ENCODE measurements at regions not wholly inside any gene's neighbourhood (a gene's known extent, or its start where the extent isn't known, plus 50 kb on each side); places are given as distances from the start of the nearest gene placed in this dataset.

- H3K4me3 ChIP-seq: no peak overlapping the region
- H3K9me3 ChIP-seq (replicated peaks): no peaks in the 10 kb centered on the region
- DNase-seq (ENCODE audit: low read depth in 1 of 2, low spot score in 2 of 2): no peak
- no peak overlapping the region for H3K27ac ChIP-seq
- H3K4me1 ChIP-seq (replicated peaks): no peaks in the 10 kb centered on the region
- H3K27me3 ChIP-seq (replicated peaks): no peaks in the 10 kb centered on the region
- H3K36me3 ChIP-seq: no peaks in the 10 kb centered on the region
Observed at GRCh38 chr2:57796527-57796926, 250.1 kb upstream of the VRK2 start.

GRCh38 chr2:57798346-57798745, 248.3 kb upstream of the VRK2 start:
- H3K4me1 ChIP-seq (replicated peaks): no peaks in the 10 kb centered on the region

GRCh38 chr2:57802243-57802642, 244.4 kb upstream of the VRK2 start:
- no peaks in the 10 kb centered on the region for H3K9me3 ChIP-seq (replicated peaks)
- no peak for DNase-seq (ENCODE audit: low read depth in 1 of 2, low spot score in 2 of 2)
- no peaks in the 10 kb centered on the region for H3K4me1 ChIP-seq (replicated peaks)
- H3K27me3 ChIP-seq (replicated peaks): peaks cover 5% of the 10 kb centered on the region; the same call in 1 of the 2 replicates
- no peaks in the 10 kb centered on the region for H3K36me3 ChIP-seq
- H3K4me3 ChIP-seq: no peak overlapping the region
- no peak overlapping the region for H3K27ac ChIP-seq

More at GRCh38 chr2:57798346-57798745, 248.3 kb upstream of the VRK2 start:
- H3K27ac ChIP-seq: no peak overlapping the region
- H3K27me3 ChIP-seq (replicated peaks): no peaks in the 10 kb centered on the region
- no peak overlapping the region for H3K4me3 ChIP-seq
- H3K9me3 ChIP-seq (replicated peaks): no peaks in the 10 kb centered on the region
- no peak for DNase-seq (ENCODE audit: low read depth in 1 of 2, low spot score in 2 of 2)
- no peaks in the 10 kb centered on the region for H3K36me3 ChIP-seq

- DNase-seq (ENCODE audit: low read depth in 1 of 2, low spot score in 2 of 2): no peak
- H3K36me3 ChIP-seq: no peaks in the 10 kb centered on the region
- H3K27me3 ChIP-seq (replicated peaks): peaks cover 5% of the 10 kb centered on the region; the same call in 1 of the 2 replicates
- H3K4me3 ChIP-seq: no peak overlapping the region
- H3K27ac ChIP-seq: no peak overlapping the region
- H3K9me3 ChIP-seq (replicated peaks): no peaks in the 10 kb centered on the region
- H3K4me1 ChIP-seq (replicated peaks): no peaks in the 10 kb centered on the region
Observed at GRCh38 chr2:57804971-57805370, 241.6 kb upstream of the VRK2 start.

GRCh38 chr2:57806449-57806968, 240.1 kb upstream of the VRK2 start:
- DNase-seq (ENCODE audit: low read depth in 1 of 2, low spot score in 2 of 2): no peak
- no peak overlapping the region for H3K4me3 ChIP-seq
- H3K27me3 ChIP-seq (replicated peaks): peaks cover 5% of the 10 kb centered on the region; the same call in 1 of the 2 replicates

GRCh38 chr2:57809230-57809629, 237.4 kb upstream of the VRK2 start:
- Histone ChIP-seq H3K9me3 (replicated peaks) (no peaks in the 10 kb centered on the region), H3K4me3 (no peak overlapping the region), H3K4me1 (replicated peaks) (no peaks in the 10 kb centered on the region), H3K27ac (no peak overlapping the region), H3K27me3 (replicated peaks) (peaks cover 3% of the 10 kb centered on the region; the same call in 1 of the 2 replicates), H3K36me3 (no peaks in the 10 kb centered on the region)
- no peak for DNase-seq (ENCODE audit: low read depth in 1 of 2, low spot score in 2 of 2)

More at GRCh38 chr2:57806449-57806968, 240.1 kb upstream of the VRK2 start:
- Histone ChIP-seq H3K36me3 (no peaks in the 10 kb centered on the region), H3K27ac (no peak overlapping the region), H3K9me3 (replicated peaks) (no peaks in the 10 kb centered on the region), H3K4me1 (replicated peaks) (no peaks in the 10 kb centered on the region)

GRCh38 chr2:57821088-57821487, 225.5 kb upstream of the VRK2 start:
- Histone ChIP-seq H3K27me3 (replicated peaks) (no peaks in the 10 kb centered on the region), H3K36me3 (no peaks in the 10 kb centered on the region)
- DNase-seq (ENCODE audit: low read depth in 1 of 2, low spot score in 2 of 2): no peak

GRCh38 chr2:57828221-57828620, 218.4 kb upstream of the VRK2 start:
- no peak for DNase-seq (ENCODE audit: low read depth in 1 of 2, low spot score in 2 of 2)

More at GRCh38 chr2:57821088-57821487, 225.5 kb upstream of the VRK2 start:
- no peak overlapping the region for H3K27ac ChIP-seq
- H3K4me1 ChIP-seq (replicated peaks): no peaks in the 10 kb centered on the region
- H3K4me3 ChIP-seq: no peak overlapping the region
- no peaks in the 10 kb centered on the region for H3K9me3 ChIP-seq (replicated peaks)

GRCh38 chr2:57834666-57835065, 211.9 kb upstream of the VRK2 start:
- no peaks in the 10 kb centered on the region for H3K9me3 ChIP-seq (replicated peaks)
- DNase-seq (ENCODE audit: low read depth in 1 of 2, low spot score in 2 of 2): no peak
- H3K4me1 ChIP-seq (replicated peaks): no peaks in the 10 kb centered on the region
- no peak overlapping the region for H3K4me3 ChIP-seq
- no peaks in the 10 kb centered on the region for H3K27me3 ChIP-seq (replicated peaks)
- no peaks in the 10 kb centered on the region for H3K36me3 ChIP-seq
- no peak overlapping the region for H3K27ac ChIP-seq

More at GRCh38 chr2:57828221-57828620, 218.4 kb upstream of the VRK2 start:
- Histone ChIP-seq H3K27me3 (replicated peaks) (no peaks in the 10 kb centered on the region), H3K4me3 (no peak overlapping the region), H3K4me1 (replicated peaks) (no peaks in the 10 kb centered on the region), H3K27ac (no peak overlapping the region), H3K36me3 (no peaks in the 10 kb centered on the region), H3K9me3 (replicated peaks) (no peaks in the 10 kb centered on the region)

GRCh38 chr2:57842531-57842930, 204.1 kb upstream of the VRK2 start:
- Histone ChIP-seq H3K4me1 (replicated peaks) (no peaks in the 10 kb centered on the region), H3K4me3 (no peak overlapping the region), H3K27ac (no peak overlapping the region), H3K9me3 (replicated peaks) (no peaks in the 10 kb centered on the region), H3K36me3 (no peaks in the 10 kb centered on the region), H3K27me3 (replicated peaks) (no peaks in the 10 kb centered on the region)
- no peak for DNase-seq (ENCODE audit: low read depth in 1 of 2, low spot score in 2 of 2)

GRCh38 chr2:57843158-57843557, 203.4 kb upstream of the VRK2 start:
- Histone ChIP-seq H3K4me1 (replicated peaks) (no peaks in the 10 kb centered on the region), H3K9me3 (replicated peaks) (no peaks in the 10 kb centered on the region), H3K4me3 (no peak overlapping the region), H3K27me3 (replicated peaks) (no peaks in the 10 kb centered on the region), H3K27ac (no peak overlapping the region), H3K36me3 (no peaks in the 10 kb centered on the region)
- DNase-seq (ENCODE audit: low read depth in 1 of 2, low spot score in 2 of 2): no peak

GRCh38 chr2:57848723-57849122, 197.9 kb upstream of the VRK2 start:
- no peak for DNase-seq (ENCODE audit: low read depth in 1 of 2, low spot score in 2 of 2)
- Histone ChIP-seq H3K27ac (no peak overlapping the region), H3K4me1 (replicated peaks) (no peaks in the 10 kb centered on the region), H3K4me3 (no peak overlapping the region), H3K9me3 (replicated peaks) (no peaks in the 10 kb centered on the region), H3K27me3 (replicated peaks) (no peaks in the 10 kb centered on the region), H3K36me3 (no peaks in the 10 kb centered on the region)

- Histone ChIP-seq H3K27me3 (replicated peaks) (no peaks in the 10 kb centered on the region), H3K9me3 (replicated peaks) (no peaks in the 10 kb centered on the region), H3K36me3 (no peaks in the 10 kb centered on the region), H3K4me3 (no peak overlapping the region), H3K27ac (no peak overlapping the region), H3K4me1 (replicated peaks) (no peaks in the 10 kb centered on the region)
- DNase-seq (ENCODE audit: low read depth in 1 of 2, low spot score in 2 of 2): no peak
Observed at GRCh38 chr2:57849843-57850242, 196.8 kb upstream of the VRK2 start.

GRCh38 chr2:57850415-57851130, 196.0 kb upstream of the VRK2 start:
- Histone ChIP-seq H3K36me3 (no peaks in the 10 kb centered on the region), H3K27me3 (replicated peaks) (no peaks in the 10 kb centered on the region), H3K9me3 (replicated peaks) (no peaks in the 10 kb centered on the region), H3K27ac (no peak overlapping the region), H3K4me3 (no peak overlapping the region), H3K4me1 (replicated peaks) (no peaks in the 10 kb centered on the region)
- no peak for DNase-seq (ENCODE audit: low read depth in 1 of 2, low spot score in 2 of 2)

Data from SJSA1 (cell line).